ENCODE measurements at regions not wholly inside any gene's neighbourhood (a gene's known extent, or its start where the extent isn't known, plus 50 kb on each side); places are given as distances from the start of the nearest gene placed in this dataset.
A peak's percentile ranks its signal among the peaks of the same experiment; 100 is the strongest.

GRCh38 chr6:22621701-22622100 lies 52.3 kb downstream of the HDGFL1 start:
- no peak for TF ChIP-seq CTCF (conservative IDR thresholded peaks at IDR 0.05; ENCODE audit: low read depth, low read length)
- DNase-seq (ENCODE audit: low read depth) = no peak

GRCh38 chr6:22622351-22622750 lies 53.0 kb downstream of the HDGFL1 start:
- TF ChIP-seq CTCF (conservative IDR thresholded peaks at IDR 0.05; ENCODE audit: low read depth, low read length) = no peak
- no peak overlapping the region for H3K4me3 ChIP-seq (ENCODE audit: low read depth, low read length)
- no peak for DNase-seq (ENCODE audit: low read depth)

More at GRCh38 chr6:22621701-22622100, 52.3 kb downstream of the HDGFL1 start:
- no peak overlapping the region for H3K4me3 ChIP-seq (ENCODE audit: low read depth, low read length)

- no peak overlapping the region for H3K4me3 ChIP-seq (ENCODE audit: low read depth, low read length)
- no peak for DNase-seq (ENCODE audit: low read depth)
- no peak for TF ChIP-seq CTCF (conservative IDR thresholded peaks at IDR 0.05; ENCODE audit: low read depth, low read length)
Measured at GRCh38 chr6:22622813-22623212, 53.4 kb downstream of the HDGFL1 start.

- no peak overlapping the region for H3K4me3 ChIP-seq (ENCODE audit: low read depth, low read length)
- TF ChIP-seq CTCF (conservative IDR thresholded peaks at IDR 0.05; ENCODE audit: low read depth, low read length) = no peak
- no peak for DNase-seq (ENCODE audit: low read depth)
Measured at GRCh38 chr6:22627644-22628043, 58.3 kb downstream of the HDGFL1 start.

- DNase-seq (ENCODE audit: low read depth) = no peak
- H3K4me3 ChIP-seq (ENCODE audit: low read depth, low read length) = no peak overlapping the region
- TF ChIP-seq CTCF (conservative IDR thresholded peaks at IDR 0.05; ENCODE audit: low read depth, low read length) = no peak
Measured at GRCh38 chr6:22631091-22631490, 61.7 kb downstream of the HDGFL1 start.

- no peak overlapping the region for H3K4me3 ChIP-seq (ENCODE audit: low read depth, low read length)
- TF ChIP-seq CTCF (conservative IDR thresholded peaks at IDR 0.05; ENCODE audit: low read depth, low read length) = no peak
- no peak for DNase-seq (ENCODE audit: low read depth)
Measured at GRCh38 chr6:22632581-22633145, 63.3 kb downstream of the HDGFL1 start.

- H3K4me3 ChIP-seq (ENCODE audit: low read depth, low read length) = no peak overlapping the region
- no peak for TF ChIP-seq CTCF (conservative IDR thresholded peaks at IDR 0.05; ENCODE audit: low read depth, low read length)
- peak; percentile 18 for DNase-seq (ENCODE audit: low read depth)
Measured at GRCh38 chr6:22636452-22636851, 67.1 kb downstream of the HDGFL1 start.
